HT1080 (cell line): ENCODE measurements at regions not wholly inside any gene's neighbourhood (a gene's known extent, or its start where the extent isn't known, plus 50 kb on each side); places are given as distances from the start of the nearest gene placed in this dataset.
"Not testable (repeated sequence)": the region's sequence is repeated elsewhere in the genome, so short reads cannot be mapped to it uniquely, and the experiment has no call there.

Experiments used
- DNase-seq: peaks from one replicate; pipeline ENCODE4 v3.0.0-alpha.2; 2015; ENCODE audit warnings: low read depth

GRCh38 chr1:31485166-31485565, 72.2 kb downstream of the SERINC2 start:
- DNase-seq = no peak

GRCh38 chr1:31487143-31487542, 74.1 kb downstream of the SERINC2 start:
- no peak for DNase-seq

DNA sequence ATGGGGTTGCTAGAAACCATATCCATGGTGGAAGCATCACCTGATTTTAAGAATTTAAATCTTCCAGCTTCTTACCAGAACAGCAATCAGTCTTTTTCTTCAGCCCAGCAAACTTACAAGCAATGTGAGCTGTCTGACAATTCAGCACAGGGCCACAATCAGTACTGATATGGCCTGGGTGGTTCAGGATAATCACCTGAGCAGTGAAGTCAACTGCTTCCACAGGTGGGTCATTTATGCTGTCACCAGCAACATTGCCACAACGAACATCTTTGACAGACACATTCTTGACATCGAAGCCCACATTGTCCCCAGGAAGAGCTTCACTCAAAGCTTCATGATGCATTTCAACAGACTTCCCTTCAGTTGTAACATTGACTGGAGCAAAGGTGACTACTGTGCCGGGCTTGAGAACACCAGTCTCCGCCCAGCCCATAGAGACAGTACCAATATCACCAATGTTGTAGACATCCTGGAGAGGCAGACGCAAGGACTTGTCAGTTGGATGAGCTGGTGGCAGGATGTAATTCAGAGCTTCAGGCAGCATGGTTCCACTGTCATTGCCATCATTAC, 74.8 kb downstream of the SERINC2 start:
- DNase-seq = no peak

DNA sequence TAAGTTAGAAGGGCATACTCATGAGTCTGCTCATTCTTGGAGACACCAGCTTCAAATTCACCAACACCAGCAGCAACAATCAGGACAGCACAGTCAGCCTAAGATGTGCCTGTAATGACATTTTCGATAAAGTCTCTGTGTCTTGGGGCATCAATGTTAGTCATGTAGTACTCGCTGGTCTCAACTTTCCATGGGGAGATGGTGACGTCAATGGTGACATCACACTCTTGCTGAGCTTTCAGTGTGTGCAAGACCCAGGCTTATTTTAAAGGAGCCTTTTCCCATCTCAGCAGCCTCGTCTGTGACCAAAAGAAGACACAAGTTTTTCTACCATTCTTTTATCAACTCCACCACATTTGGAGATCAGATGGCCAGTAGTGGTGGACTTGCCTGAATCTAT, 75.5 kb downstream of the SERINC2 start:
- no peak for DNase-seq

DNA sequence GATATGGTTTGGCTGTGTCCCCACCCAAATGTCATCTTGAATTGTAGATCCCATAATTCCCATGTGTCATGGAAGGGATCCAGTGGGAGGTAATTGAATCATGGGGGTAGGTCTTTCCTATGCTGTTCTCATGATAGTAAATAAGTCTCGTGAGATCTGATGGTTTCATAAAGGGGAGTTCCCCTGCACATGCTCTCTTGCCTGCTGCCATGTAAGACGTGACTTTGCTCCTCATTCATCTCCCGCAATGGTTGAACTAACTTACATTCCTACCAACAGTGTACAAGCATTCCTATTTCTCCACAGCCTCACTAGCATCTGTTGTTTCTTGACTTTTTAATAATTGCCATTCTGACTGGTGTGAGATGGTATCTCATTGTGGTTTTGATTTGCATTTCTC, 76.6 kb downstream of the SERINC2 start:
- not testable (repeated sequence) for DNase-seq

DNA sequence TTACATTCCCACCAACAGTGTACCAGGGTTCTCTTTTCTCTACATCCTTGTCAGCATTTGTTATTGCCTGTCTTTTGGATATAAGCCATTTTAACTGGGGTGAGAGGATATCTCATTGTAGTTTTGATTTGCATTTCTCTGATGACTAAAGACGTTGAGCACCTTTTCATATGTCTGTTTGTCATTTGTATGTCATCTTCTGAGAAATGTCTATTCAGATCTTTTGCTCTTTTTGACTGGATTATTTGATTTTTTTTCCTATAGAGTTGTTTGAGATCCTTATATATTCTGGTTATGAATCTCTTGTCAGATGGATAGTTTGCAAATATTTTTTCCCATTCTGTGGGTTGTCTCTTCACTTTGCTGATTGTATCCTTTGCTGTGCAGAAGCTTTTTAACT, 77.6 kb downstream of the SERINC2 start:
- DNase-seq = not testable (repeated sequence)

GRCh38 chr1:31495351-31495750, 81.0 kb upstream of the TINAGL1 start:
- DNase-seq = not testable (repeated sequence)

DNA sequence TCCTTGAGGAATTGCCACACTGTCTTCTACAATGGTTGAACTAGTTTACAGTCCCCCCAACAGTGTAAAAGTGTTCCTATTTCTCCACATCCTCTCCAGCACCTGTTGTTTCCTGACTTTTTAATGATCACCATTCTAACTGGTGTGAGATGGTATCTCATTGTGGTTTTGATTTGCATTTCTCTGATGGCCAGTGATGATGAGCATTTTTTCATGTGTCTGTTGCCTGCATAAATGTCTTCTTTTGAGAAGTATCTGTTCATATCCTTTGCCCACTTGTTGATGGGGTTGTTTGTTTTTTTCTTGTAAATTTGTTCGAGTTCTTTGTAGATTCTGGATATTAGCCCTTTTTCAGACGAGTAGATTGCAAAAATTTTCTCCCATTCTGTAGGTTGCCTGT, 80.5 kb upstream of the TINAGL1 start:
- DNase-seq = not testable (repeated sequence)

DNA sequence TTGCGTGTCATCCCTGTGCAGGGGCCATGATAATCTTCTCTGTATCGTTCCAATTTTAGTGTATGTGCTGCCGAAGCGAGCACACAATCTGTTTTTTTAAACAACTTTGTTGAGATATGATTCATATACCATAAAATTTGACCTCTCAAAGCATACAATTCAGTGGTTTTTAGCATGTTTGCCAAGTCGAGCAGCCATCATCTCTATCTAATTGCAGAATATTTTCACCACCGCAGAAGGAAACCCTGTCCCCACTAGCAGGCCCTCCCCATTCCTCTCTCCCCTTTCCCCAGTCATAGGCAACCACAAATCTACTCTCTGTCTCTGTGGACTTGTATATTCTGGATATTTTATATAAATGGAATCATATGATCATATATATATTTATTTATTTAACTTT, 78.7 kb upstream of the TINAGL1 start:
- DNase-seq = no peak

GRCh38 chr1:31498376-31499040, 77.8 kb upstream of the TINAGL1 start:
- DNase-seq = no peak

- DNase-seq = no peak
Measured at GRCh38 chr1:31501505-31501904, 74.8 kb upstream of the TINAGL1 start.

DNA sequence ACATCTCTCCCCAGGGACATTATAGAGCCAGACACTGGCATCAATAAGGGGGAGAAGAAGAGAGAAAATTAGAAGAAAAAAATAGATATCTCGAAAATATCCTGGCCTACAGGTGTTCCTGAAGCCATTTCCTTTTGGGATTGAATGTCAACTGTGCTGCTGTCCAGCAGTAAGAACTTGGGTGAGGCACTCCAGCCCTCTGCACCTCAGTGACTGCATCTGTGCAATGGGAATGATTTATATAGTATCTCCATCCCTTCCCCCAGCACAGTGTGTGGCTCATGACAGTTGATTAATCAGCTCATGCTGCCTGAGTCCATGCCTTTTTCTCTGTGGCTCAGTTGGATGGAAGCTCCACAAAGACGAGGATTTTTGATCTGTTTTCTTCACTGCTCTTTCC, 74.1 kb upstream of the TINAGL1 start:
- DNase-seq = no peak

DNA sequence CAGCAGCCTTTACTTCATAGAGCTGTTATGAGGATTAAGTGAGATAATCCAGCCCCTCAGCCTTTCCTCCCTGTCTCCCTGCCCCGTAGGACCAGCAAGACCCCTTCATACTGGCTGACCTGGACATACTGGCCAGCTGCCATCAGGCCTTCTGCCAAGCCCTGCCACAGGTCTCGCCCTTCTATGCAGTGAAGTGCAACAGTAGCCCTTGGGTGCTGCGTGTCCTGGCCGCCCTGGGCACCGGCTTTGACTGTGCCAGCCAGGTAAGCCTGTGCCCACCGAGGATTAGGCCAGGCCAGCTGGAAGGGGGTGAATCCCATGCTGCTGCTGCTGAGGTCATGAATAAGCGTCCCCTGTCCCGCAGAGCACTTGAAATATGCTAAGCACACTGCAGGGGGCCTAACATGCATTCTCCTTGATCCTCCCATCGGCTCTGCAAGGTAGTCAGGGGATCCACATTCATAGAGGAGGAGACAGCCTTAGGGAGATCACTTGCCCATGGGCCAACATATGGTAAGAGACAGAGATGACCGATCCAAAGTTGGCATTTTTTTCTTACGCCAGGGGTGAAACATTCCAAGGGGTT, 73.3 kb upstream of the TINAGL1 start:
- no peak for DNase-seq

DNA sequence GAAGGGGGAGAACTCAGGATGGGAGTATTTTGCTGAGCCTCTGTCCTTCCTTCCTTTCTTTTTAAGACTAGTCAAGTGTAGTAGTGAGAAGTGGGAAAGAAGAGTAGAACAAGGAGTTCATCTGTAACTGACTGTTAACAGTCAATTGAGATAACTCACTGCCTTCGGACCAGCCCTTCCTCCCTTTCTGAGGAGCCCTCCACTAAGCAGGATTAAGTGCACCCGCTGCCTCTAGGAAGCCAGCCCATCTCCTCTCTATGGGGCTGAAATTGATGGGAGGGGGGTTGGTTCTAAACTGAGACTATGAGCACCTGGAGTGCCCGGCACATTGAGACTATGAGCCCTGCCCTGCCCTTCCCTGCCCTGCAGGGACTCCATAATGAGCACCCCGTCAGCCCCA, 72.7 kb upstream of the TINAGL1 start:
- DNase-seq = no peak

DNA sequence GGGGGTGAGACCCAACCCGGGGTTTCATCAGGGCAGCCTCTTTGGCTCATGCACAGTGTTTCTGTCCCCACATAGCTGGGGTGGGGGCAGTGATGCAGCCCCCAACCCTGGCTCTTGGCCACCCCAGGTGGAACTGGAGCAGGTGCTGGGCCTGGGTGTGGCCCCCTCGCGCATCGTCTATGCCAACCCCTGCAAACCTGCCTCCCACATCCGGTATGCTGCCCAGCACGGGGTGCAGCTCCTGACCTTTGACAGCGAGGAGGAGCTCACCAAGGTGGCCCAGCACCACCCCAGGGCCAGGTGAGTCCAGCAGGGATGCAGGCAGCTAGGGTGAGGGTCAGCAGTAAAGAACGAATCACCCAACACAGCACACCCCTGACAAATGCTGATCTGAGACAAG, 72.3 kb upstream of the TINAGL1 start:
- no peak for DNase-seq

GRCh38 chr1:31505911-31506497, 70.3 kb upstream of the TINAGL1 start:
- DNase-seq = peak; percentile 71

DNA sequence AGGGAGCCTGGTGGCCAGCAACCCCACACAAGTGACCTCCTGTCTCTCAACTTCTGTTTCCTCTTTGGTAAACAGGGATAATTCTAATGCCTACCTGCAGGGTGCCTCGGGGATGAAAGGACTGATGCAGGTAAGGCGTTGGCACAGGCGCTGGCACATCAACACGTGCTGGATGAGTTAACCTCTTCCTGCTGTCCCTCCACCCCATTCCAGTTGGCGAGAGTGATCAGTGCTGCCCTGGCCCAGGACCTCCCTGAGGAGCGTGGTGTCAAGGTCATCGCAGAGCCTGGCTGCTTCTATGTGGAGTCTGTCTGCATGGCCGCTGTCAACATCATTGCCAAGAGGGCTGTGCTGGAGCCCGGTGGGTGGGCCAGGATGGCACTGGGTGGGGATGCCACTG, 69.1 kb upstream of the TINAGL1 start:
- no peak for DNase-seq

GRCh38 chr1:31507676-31508530, 68.4 kb upstream of the TINAGL1 start:
- DNase-seq = no peak

DNA sequence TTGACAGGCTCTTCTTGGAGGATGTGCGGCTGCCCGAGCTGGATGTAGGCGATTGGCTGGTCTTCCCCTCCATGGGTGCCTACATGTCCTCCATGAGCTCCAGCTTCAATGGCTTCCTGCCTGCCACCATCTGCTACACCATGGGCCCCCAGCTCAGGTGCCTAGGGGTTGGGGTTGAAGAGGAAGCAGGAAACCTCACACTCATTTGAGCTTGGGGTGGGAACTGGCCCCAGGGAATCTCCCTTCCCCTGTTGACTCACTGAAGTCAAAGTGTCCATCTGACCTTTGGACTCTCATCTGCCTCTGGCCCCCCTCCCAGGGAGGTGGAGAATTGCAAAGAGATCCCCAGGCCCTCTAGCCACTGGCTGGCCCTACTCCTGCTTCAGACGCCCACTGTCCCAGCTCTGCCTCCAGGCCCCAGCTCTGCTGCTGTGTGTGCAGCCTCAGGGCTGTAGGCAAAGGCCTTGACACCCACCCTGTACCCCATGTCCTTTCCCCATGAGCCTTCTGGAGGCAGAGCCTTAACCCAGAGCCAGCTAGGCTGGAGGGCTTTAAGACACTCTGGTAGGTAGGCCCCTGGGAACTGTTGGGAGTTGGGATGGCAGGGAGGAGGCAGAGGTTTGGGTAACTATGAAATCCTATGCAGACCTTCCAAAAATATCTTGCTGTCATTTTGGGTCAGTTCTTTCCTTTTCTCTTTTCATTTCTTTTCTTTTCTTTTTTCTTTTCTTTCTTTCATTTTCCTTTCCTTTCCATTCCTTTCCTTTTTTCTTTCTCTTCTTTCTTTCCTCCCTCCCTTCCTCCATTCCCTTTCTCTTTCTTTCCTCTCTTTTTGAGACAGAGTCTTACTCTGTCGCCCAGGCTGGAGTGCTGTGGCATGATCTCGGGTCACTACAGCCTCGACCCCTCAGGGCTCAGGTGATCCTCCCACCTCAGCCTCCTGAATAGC, 66.9 kb upstream of the TINAGL1 start:
- DNase-seq = no peak

GRCh38 chr1:31510304-31510703, 66.0 kb upstream of the TINAGL1 start:
- DNase-seq = no peak
